GM23338 (cell line): ENCODE measurements at regions not wholly inside any gene's neighbourhood (a gene's known extent, or its start where the extent isn't known, plus 50 kb on each side); places are given as distances from the start of the nearest gene placed in this dataset.

Experiments
- EZH2phosphoT487 ChIP-seq: fragments of 200-600 bp; sonication (generic); IDR thresholded peaks from one replicate; pipeline ENCODE4 v1.8.1; 2018; ENCODE audit warnings: antibody characterized with exemption; ENCODE audit not compliant: unreplicated experiment
- POLR2AphosphoS5 ChIP-seq: IDR thresholded peaks from 2 replicates; pipeline ENCODE4 v1.6.1; 2016; ENCODE audit warnings: antibody characterized with exemption, low read depth
- REST ChIP-seq: IDR thresholded peaks from one replicate; pipeline ENCODE4 v1.6.1; 2018; ENCODE audit warnings: antibody characterized with exemption; ENCODE audit not compliant: unreplicated experiment
- ZNF114 ChIP-seq: fragments of 250-450 bp; sonication (Bioruptor Pico); IDR thresholded peaks from 2 replicates; pipeline ENCODE4 v1.5.0; 2020; ENCODE audit warnings: mild to moderate bottlenecking, moderate library complexity
- ZNF462 ChIP-seq: fragments of 250-450 bp; sonication (Bioruptor Pico); IDR thresholded peaks from 2 replicates; pipeline ENCODE4 v1.5.0; 2020; ENCODE audit warnings: mild to moderate bottlenecking, moderate library complexity

- TF ChIP-seq ZNF462 (CRISPR knock-in tag) (no peak), EZH2phosphoT487 (no peak), ZNF114 (CRISPR knock-in tag) (no peak), POLR2AphosphoS5 (no peak), REST (no peak)
These were observed 108.2 kb upstream of the KBTBD8 start (continued) for GRCh38 chr3:66889750-66890494.
